ENCODE measurements at regions not wholly inside any gene's neighbourhood (a gene's known extent, or its start where the extent isn't known, plus 50 kb on each side); places are given as distances from the start of the nearest gene placed in this dataset.

DNA sequence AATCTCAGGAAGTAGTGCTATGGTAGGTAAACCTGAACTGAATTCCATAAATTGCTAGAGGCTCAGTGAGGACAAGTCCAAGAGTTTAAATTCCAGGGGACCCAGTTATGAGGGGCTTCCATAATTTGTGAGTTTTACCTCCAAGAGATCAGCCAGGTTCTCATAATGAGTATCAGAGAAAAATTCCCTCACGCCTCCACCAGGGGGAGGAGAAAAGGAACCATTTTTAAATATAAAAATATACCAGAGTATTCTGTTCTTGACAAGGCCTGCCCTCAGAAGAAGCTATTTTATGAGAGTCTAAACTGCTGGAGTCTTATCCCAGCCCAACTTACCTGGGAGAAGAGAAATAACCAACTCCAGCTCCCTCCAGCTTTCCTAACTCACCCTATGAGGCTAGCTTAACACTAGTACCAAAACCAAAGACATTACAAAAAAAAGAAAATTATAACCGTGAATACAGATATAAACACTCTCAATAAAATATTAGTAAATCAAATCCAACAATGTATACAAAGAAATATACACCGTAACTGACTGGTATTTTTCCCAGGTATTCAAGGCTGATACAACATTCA is 158.7 kb downstream of the TFAP2A start:
- TF ChIP-seq, protein P1, sequence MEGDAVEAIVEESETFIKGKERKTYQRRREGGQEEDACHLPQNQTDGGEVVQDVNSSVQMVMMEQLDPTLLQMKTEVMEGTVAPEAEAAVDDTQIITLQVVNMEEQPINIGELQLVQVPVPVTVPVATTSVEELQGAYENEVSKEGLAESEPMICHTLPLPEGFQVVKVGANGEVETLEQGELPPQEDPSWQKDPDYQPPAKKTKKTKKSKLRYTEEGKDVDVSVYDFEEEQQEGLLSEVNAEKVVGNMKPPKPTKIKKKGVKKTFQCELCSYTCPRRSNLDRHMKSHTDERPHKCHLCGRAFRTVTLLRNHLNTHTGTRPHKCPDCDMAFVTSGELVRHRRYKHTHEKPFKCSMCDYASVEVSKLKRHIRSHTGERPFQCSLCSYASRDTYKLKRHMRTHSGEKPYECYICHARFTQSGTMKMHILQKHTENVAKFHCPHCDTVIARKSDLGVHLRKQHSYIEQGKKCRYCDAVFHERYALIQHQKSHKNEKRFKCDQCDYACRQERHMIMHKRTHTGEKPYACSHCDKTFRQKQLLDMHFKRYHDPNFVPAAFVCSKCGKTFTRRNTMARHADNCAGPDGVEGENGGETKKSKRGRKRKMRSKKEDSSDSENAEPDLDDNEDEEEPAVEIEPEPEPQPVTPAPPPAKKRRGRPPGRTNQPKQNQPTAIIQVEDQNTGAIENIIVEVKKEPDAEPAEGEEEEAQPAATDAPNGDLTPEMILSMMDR (IDR thresholded peaks at IDR 0.05): peak in 5 of 6 experiments; percentile 10 to 38 (median 29)
- no peak for TF ChIP-seq POLR2A (IDR thresholded peaks at IDR 0.05)
